ENCODE measurements at regions not wholly inside any gene's neighbourhood (a gene's known extent, or its start where the extent isn't known, plus 50 kb on each side); places are given as distances from the start of the nearest gene placed in this dataset.

- no peak overlapping the region for H2AFZ ChIP-seq (ENCODE audit: low read depth, low read length)
- H3K9me3 ChIP-seq (replicated peaks; ENCODE audit: control insufficient read depth, insufficient read depth, low read length), result no peaks in the 10 kb centered on the region
- no peaks in the 10 kb centered on the region for H3K9me1 ChIP-seq (replicated peaks; ENCODE audit: control insufficient read depth, extremely low read depth, insufficient read depth, low read length)
- no peaks in the 10 kb centered on the region for H3K36me3 ChIP-seq (ENCODE audit: control insufficient read depth in 2 of 2, extremely low read depth in 1 of 2, insufficient read depth in 2 of 2, low read length in 2 of 2)
- CTCF ChIA-PET, result no interaction called here
- TF ChIP-seq MYC (IDR thresholded peaks at IDR 0.05; ENCODE audit: low read depth, low read length) (no peak), EZH2 (IDR thresholded peaks at IDR 0.05; ENCODE audit: borderline replicate concordance, low read depth, low read length, severe bottlenecking) (no peak), CTCF (IDR thresholded peaks at IDR 0.05; ENCODE audit: extremely low read depth in 1 of 2, insufficient read depth in 1 of 2, low read depth in 1 of 2, low read length in 2 of 2) (no peak), FOS (IDR thresholded peaks at IDR 0.05; ENCODE audit: borderline replicate concordance, insufficient read depth, low read length) (peak; percentile 52), POLR2AphosphoS5 (IDR thresholded peaks at IDR 0.05; ENCODE audit: insufficient read depth, low read depth, low read length) (no peak), POLR2A (IDR thresholded peaks at IDR 0.05; ENCODE audit: low read depth, low read length) (no peak), JUN (IDR thresholded peaks at IDR 0.05; ENCODE audit: borderline replicate concordance, insufficient read depth, insufficient read length, low read depth) (no peak), GATA2 (IDR thresholded peaks at IDR 0.05; ENCODE audit: insufficient read depth, insufficient read length, low read depth, low read length) (no peak)
- TF ChIP-seq, protein P1, sequence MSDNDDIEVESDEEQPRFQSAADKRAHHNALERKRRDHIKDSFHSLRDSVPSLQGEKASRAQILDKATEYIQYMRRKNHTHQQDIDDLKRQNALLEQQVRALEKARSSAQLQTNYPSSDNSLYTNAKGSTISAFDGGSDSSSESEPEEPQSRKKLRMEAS (IDR thresholded peaks at IDR 0.05; ENCODE audit: insufficient read depth, insufficient read length), result no peak
- H3K4me2 ChIP-seq (ENCODE audit: insufficient read depth, low read length), result no peak overlapping the region
- POLR2A ChIA-PET, result no interaction called here
- no peak overlapping the region for H3K4me3 ChIP-seq (replicated peaks in 1 of 3; ENCODE audit: insufficient read depth in 1 of 3, low read depth in 1 of 3, low read length in 3 of 3)
- no peak overlapping the region for H3K9ac ChIP-seq (replicated peaks; ENCODE audit: extremely low read depth, insufficient read depth, low read length)
- FAIRE-seq (peak; percentile 38), DNase-seq (ENCODE audit: low read depth, low spot score) (no peak)
- intact Hi-C loops (cut with micrococcal nuclease) (loop anchor here (5.0 kb wide), 1 partner anchor 203 kb away; no protein-coding TSS in a partner anchor), dilution Hi-C loops (cut with MboI; ENCODE audit: extremely low pct_ligation_motif_present, low sequenced_read_pairs) (no loop called here)
- no peaks in the 10 kb centered on the region for H3K79me2 ChIP-seq (ENCODE audit: control insufficient read depth, insufficient read depth, low read length)
- no peak overlapping the region for H3K27ac ChIP-seq (ENCODE audit: insufficient read depth, low read depth, low read length)
- H4K20me1 ChIP-seq (replicated peaks; ENCODE audit: control insufficient read depth, extremely low read depth, insufficient read depth, low read length), result no peaks in the 10 kb centered on the region
- no TSS peak for BruUV-seq (replicated peaks)
- H3K27me3 ChIP-seq (ENCODE audit: control insufficient read depth in 2 of 2, insufficient read depth in 2 of 2, low read length in 2 of 2), result no peaks in the 10 kb centered on the region
- no peaks in the 10 kb centered on the region for H3K4me1 ChIP-seq (ENCODE audit: control insufficient read depth, extremely low read depth, insufficient read depth, low read length)
Observed at GRCh38 chr6:130494729-130495128, 128.9 kb downstream of the TMEM200A start.

Measured in endothelial cell of umbilical vein (primary cell).